ENCODE measurements at regions not wholly inside any gene's neighbourhood (a gene's known extent, or its start where the extent isn't known, plus 50 kb on each side); places are given as distances from the start of the nearest gene placed in this dataset.

DNA sequence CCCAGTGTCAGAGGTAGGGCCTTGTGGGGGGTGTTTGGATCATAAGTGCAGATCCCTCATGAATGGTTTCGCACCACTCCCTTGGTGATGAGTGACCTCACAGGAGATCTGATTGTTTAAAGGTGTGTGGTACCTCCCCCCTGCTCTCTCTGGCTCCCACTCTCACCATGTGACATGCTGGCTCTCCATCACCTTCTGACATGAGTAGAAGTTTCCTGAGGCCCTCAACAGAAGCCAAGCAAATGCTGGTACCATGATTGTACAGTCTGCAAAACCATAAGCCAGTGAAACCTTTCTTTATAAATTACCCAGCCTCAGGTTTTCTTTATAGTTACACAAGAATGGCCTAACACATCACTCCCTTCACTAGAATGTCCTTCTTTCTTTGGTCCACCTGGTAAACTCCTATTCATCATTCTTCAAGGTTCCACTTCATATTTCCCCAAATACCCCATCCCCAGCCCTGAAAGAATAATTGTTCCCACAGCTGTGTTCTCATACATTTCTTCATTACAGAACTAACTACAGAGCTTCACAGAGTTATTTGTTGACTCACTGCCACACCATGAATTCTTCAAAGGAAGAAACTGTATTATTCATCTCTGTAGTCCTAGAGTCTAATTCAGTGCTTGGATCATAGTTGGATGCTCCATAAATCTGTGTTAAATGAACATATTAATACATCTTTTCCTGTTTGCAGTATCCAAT lies 81.2 kb upstream of the STK17B start:
- Histone ChIP-seq H3K27ac (no peak overlapping the region), H3K9me3 (ENCODE audit: control insufficient read depth, low read length) (no peaks in the 10 kb centered on the region), H3K79me2 (no peaks in the 10 kb centered on the region), H3K4me3 (ENCODE audit: low read depth, low read length) (no peak overlapping the region), H3K27me3 (ENCODE audit: control insufficient read depth, insufficient read depth, low read length) (no peaks in the 10 kb centered on the region), H3K4me1 (no peaks in the 10 kb centered on the region), H3K9ac (no peak overlapping the region), H3K4me2 (ENCODE audit: low read length) (no peak overlapping the region), H2AFZ (no peak overlapping the region), H3K36me3 (ENCODE audit: control insufficient read depth, insufficient read depth, low read length) (no peaks in the 10 kb centered on the region)
- no peak for TF ChIP-seq CTCF (IDR thresholded peaks at IDR 0.05)

DNA sequence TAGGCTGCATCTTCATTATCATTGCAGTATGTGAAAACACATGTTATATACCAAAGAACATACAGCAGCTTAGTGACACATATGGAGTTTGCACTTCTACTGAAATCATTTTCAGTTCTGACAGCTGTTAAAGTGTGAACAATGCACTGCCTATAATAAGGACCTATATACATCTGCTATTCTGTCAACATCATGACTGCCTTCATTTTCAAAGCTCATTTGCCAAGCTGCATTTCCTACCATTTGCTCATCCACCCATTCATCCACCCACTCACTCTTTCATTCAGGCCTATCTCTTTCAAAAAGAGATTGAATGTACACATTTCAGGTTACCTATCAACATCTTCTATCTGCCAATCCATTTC lies 81.7 kb upstream of the STK17B start:
- H3K27me3 ChIP-seq (ENCODE audit: control insufficient read depth, insufficient read depth, low read length), result no peaks in the 10 kb centered on the region
- no peak overlapping the region for H3K9ac ChIP-seq
- H3K4me3 ChIP-seq (ENCODE audit: low read depth, low read length), result no peak overlapping the region
- no peak overlapping the region for H2AFZ ChIP-seq
- H3K36me3 ChIP-seq (ENCODE audit: control insufficient read depth, insufficient read depth, low read length), result no peaks in the 10 kb centered on the region
- no peaks in the 10 kb centered on the region for H3K4me1 ChIP-seq
- H3K79me2 ChIP-seq, result no peaks in the 10 kb centered on the region
- H3K9me3 ChIP-seq (ENCODE audit: control insufficient read depth, low read length), result no peaks in the 10 kb centered on the region
- TF ChIP-seq CTCF (IDR thresholded peaks at IDR 0.05), result no peak
- H3K4me2 ChIP-seq (ENCODE audit: low read length), result no peak overlapping the region
- no peak overlapping the region for H3K27ac ChIP-seq

- H3K4me2 ChIP-seq (ENCODE audit: low read length), result no peak overlapping the region
- H3K4me3 ChIP-seq (ENCODE audit: low read depth, low read length), result no peak overlapping the region
- no peaks in the 10 kb centered on the region for H3K79me2 ChIP-seq
- no peaks in the 10 kb centered on the region for H3K36me3 ChIP-seq (ENCODE audit: control insufficient read depth, insufficient read depth, low read length)
- peaks cover 2% of the 10 kb centered on the region for H3K4me1 ChIP-seq
- H3K9me3 ChIP-seq (ENCODE audit: control insufficient read depth, low read length), result no peaks in the 10 kb centered on the region
- H3K27ac ChIP-seq, result no peak overlapping the region
- TF ChIP-seq CTCF (IDR thresholded peaks at IDR 0.05), result no peak
- no peaks in the 10 kb centered on the region for H3K27me3 ChIP-seq (ENCODE audit: control insufficient read depth, insufficient read depth, low read length)
- no peak overlapping the region for H2AFZ ChIP-seq
- H3K9ac ChIP-seq, result no peak overlapping the region
These were observed 85.2 kb upstream of the STK17B start for GRCh38 chr2:196256585-196256984.

DNA sequence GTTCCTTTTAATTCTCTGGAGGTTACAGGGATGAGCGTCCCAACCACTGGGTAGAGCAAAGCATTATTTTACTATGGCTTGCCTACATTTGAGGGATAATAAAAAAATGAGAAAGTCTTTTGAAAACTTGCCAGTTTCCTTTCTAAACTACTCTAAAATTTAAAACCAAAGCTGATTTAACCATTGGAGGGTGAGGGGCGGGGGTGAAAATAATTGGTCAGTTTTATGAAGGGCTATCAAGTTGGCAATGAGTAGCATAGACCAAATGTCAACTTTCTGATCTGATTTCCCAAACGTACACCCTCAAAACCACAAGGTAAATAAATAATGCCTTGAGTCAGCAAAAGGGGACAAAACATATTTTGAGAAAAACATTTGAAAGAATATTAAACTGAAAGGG lies 85.7 kb upstream of the STK17B start:
- Histone ChIP-seq H3K9me3 (ENCODE audit: control insufficient read depth, low read length) (no peaks in the 10 kb centered on the region), H3K27me3 (ENCODE audit: control insufficient read depth, insufficient read depth, low read length) (no peaks in the 10 kb centered on the region), H3K4me1 (peaks cover 2% of the 10 kb centered on the region), H3K79me2 (no peaks in the 10 kb centered on the region), H3K4me2 (ENCODE audit: low read length) (no peak overlapping the region), H3K9ac (no peak overlapping the region), H3K27ac (no peak overlapping the region), H3K36me3 (ENCODE audit: control insufficient read depth, insufficient read depth, low read length) (no peaks in the 10 kb centered on the region), H3K4me3 (ENCODE audit: low read depth, low read length) (no peak overlapping the region), H2AFZ (no peak overlapping the region)
- no peak for TF ChIP-seq CTCF (IDR thresholded peaks at IDR 0.05)

DNA sequence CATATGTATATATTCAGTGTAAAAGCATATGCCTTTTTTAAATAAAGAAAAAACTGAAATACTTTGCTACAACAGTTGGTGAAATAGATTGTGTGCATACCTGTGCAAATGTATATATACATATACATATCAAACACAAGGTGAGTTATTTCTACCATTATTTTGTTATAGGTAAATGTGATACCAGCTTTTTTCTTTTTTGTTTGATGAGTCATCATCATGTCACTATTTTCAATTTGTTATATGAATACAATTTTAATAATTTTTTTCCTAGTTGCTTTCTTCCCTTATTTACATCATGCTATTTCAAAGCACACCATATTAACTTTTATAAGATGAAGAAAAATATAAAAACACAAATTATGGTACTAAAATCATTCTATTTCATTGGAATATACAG lies 87.0 kb upstream of the STK17B start:
- Histone ChIP-seq H3K36me3 (ENCODE audit: control insufficient read depth, insufficient read depth, low read length) (no peaks in the 10 kb centered on the region), H3K9me3 (ENCODE audit: control insufficient read depth, low read length) (no peaks in the 10 kb centered on the region), H3K9ac (no peak overlapping the region), H3K27ac (no peak overlapping the region), H2AFZ (no peak overlapping the region), H3K79me2 (no peaks in the 10 kb centered on the region), H3K27me3 (ENCODE audit: control insufficient read depth, insufficient read depth, low read length) (no peaks in the 10 kb centered on the region), H3K4me2 (ENCODE audit: low read length) (no peak overlapping the region), H3K4me3 (ENCODE audit: low read depth, low read length) (no peak overlapping the region), H3K4me1 (peaks cover 2% of the 10 kb centered on the region)
- no peak for TF ChIP-seq CTCF (IDR thresholded peaks at IDR 0.05)
